Neural cell (in vitro differentiated cells): ENCODE measurements at regions not wholly inside any gene's neighbourhood (a gene's known extent, or its start where the extent isn't known, plus 50 kb on each side); places are given as distances from the start of the nearest gene placed in this dataset.

Experiments
- H2AFZ ChIP-seq: fragments of 200-600, 300-800 bp; sonication (generic), shearing (Covaris generic); 2 replicates; pipeline ENCODE4 v1.6.0; 2014; ENCODE audit warnings: low read depth, mild to moderate bottlenecking, antibody characterized with exemption, low read length, moderate library complexity
- H3F3A ChIP-seq: fragments of 200-600 bp; shearing (Covaris generic); 2 replicates; pipeline ENCODE4 v1.6.1; 2016; ENCODE audit warnings: mild to moderate bottlenecking, moderate library complexity, mixed read lengths, antibody characterized with exemption, low read length; ENCODE audit not compliant: insufficient read depth, poor library complexity, severe bottlenecking
- H3K27ac ChIP-seq: fragments of 200-600, 300-800 bp; sonication (generic), shearing (Covaris generic); 2 replicates; pipeline ENCODE4 v1.5.1; 2014; ENCODE audit warnings: mild to moderate bottlenecking, low read length, moderate library complexity
- H3K27me3 ChIP-seq: fragments of 300-800, 200-600 bp; sonication (generic), shearing (Covaris generic); 2 replicates; pipeline ENCODE4 v1.6.0; 2014; ENCODE audit warnings: mild to moderate bottlenecking, low read depth, low read length, moderate library complexity; ENCODE audit not compliant: insufficient read depth
- H3K36me3 ChIP-seq: fragments of 300-800, 200-600 bp; sonication (generic), shearing (Covaris generic); 2 replicates; pipeline ENCODE4 v1.5.1; 2014; ENCODE audit warnings: mild to moderate bottlenecking, antibody characterized with exemption, low read length, moderate library complexity; ENCODE audit not compliant: insufficient read depth
- H3K4me2 ChIP-seq: fragments of 300-800, 200-600 bp; sonication (generic), shearing (Covaris generic); 2 replicates; pipeline ENCODE4 v1.6.0; 2014; ENCODE audit warnings: mild to moderate bottlenecking, low read length
- H3K4me3 ChIP-seq: fragments of 300-800, 200-600 bp; sonication (generic), shearing (Covaris generic); 2 replicates; pipeline ENCODE4 v1.5.1; 2014; ENCODE audit warnings: mild to moderate bottlenecking, low read length, moderate library complexity
- H3K79me2 ChIP-seq: fragments of 200-600 bp; shearing (Covaris generic); replicated peaks from 2 replicates; pipeline ENCODE4 v1.6.0; 2014; ENCODE audit warnings: mild to moderate bottlenecking, low read length, moderate library complexity; ENCODE audit not compliant: insufficient read depth
- H3K9ac ChIP-seq: fragments of 300-800, 200-600 bp; sonication (generic), shearing (Covaris generic); 2 replicates; pipeline ENCODE4 v1.6.1; 2016; ENCODE audit warnings: mild to moderate bottlenecking, low read length, mixed read lengths
- H3K9me2 ChIP-seq: fragments of 200-600 bp; shearing (Covaris generic); 2 replicates; pipeline ENCODE4 v1.6.1; 2016; ENCODE audit warnings: mild to moderate bottlenecking, low read length, mixed read lengths; ENCODE audit not compliant: insufficient read depth
- H3K9me3 ChIP-seq: fragments of 200-600, 300-800 bp; sonication (generic), shearing (Covaris generic); 2 replicates; pipeline ENCODE4 v1.6.1; 2016; ENCODE audit warnings: mild to moderate bottlenecking, mixed run types, low read length, moderate library complexity, mixed read lengths
- H4K20me1 ChIP-seq: fragments of 200-600 bp; shearing (Covaris generic); 2 replicates; pipeline ENCODE4 v1.6.1; 2016; ENCODE audit warnings: mild to moderate bottlenecking, mixed run types; ENCODE audit not compliant: insufficient read depth
- EP300 ChIP-seq: fragments of 450-650 bp; conservative IDR thresholded peaks from 2 replicates; pipeline ENCODE4 v1.6.1; 2014; ENCODE audit warnings: antibody characterized with exemption, mild to moderate bottlenecking, moderate library complexity; ENCODE audit not compliant: poor library complexity, severe bottlenecking
- EZH2 ChIP-seq: fragments of 200-600, 300-800 bp; shearing (Covaris generic), sonication (generic); IDR thresholded peaks from 2 replicates; pipeline ENCODE4 v1.6.1; 2014; ENCODE audit warnings: antibody characterized with exemption, low read length, borderline replicate concordance, mild to moderate bottlenecking; ENCODE audit not compliant: insufficient read depth, poor library complexity, severe bottlenecking
- MXI1 ChIP-seq: fragments of 450-650 bp; conservative IDR thresholded peaks from 2 replicates; pipeline ENCODE4 v1.6.1; 2014; ENCODE audit warnings: antibody characterized with exemption, mild to moderate bottlenecking; ENCODE audit not compliant: poor library complexity, severe bottlenecking
- POLR2AphosphoS5 ChIP-seq: IDR thresholded peaks from 2 replicates; pipeline ENCODE4 v1.6.1; 2012
- RAD21 ChIP-seq: fragments of 450-650 bp; conservative IDR thresholded peaks from 2 replicates; pipeline ENCODE4 v1.6.1; 2014; ENCODE audit warnings: antibody characterized with exemption, mild to moderate bottlenecking, moderate library complexity
- SMC3 ChIP-seq: fragments of 450-650 bp; conservative IDR thresholded peaks from 2 replicates; pipeline ENCODE4 v1.6.1; 2014; ENCODE audit warnings: antibody characterized with exemption, mild to moderate bottlenecking, moderate library complexity; ENCODE audit not compliant: poor library complexity
- TAF1 ChIP-seq: IDR thresholded peaks from 2 replicates; pipeline ENCODE4 v1.6.1; 2012; ENCODE audit warnings: low read depth
- TF ChIP-seq, protein P1 (sequence below): fragments of 450-650 bp; IDR thresholded peaks from 2 replicates; pipeline ENCODE4 v1.5.1; 2014; ENCODE audit warnings: antibody characterized with exemption, mild to moderate bottlenecking, moderate library complexity; ENCODE audit not compliant: poor library complexity, severe bottlenecking
- TF ChIP-seq, protein P2 (sequence below): IDR thresholded peaks from 2 replicates; pipeline ENCODE4 v1.6.1; 2012; ENCODE audit warnings: borderline replicate concordance

DNA sequence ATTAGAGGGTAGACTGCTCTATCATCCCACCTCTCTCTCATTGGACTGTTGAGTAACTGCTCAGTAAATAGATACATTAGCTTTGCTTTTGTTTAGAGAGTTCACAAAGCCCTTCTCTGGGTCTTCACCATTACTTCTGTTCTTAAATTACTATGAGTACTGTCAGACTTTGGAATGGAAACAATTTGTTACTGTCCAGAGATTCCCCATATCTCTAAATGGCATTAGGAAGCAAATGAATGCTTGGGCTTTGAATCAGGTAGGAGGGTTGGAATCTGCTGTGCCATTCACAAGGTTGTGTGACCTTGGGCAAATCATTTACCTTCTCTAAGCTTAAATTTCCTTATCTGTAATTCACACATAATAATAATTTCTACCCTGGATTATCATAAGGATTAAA, 541.0 kb upstream of the FZD8 start:
- no peaks in the 10 kb centered on the region for H4K20me1 ChIP-seq
- H3K4me3 ChIP-seq, result no peak overlapping the region
- no peaks in the 10 kb centered on the region for H3K79me2 ChIP-seq
- H3K27me3 ChIP-seq, result no peaks in the 10 kb centered on the region
- TF ChIP-seq POLR2AphosphoS5 (no peak), RAD21 (no peak), TAF1 (no peak), MXI1 (no peak), EP300 (no peak), SMC3 (no peak), EZH2 (no peak)
- TF ChIP-seq, protein P1, sequence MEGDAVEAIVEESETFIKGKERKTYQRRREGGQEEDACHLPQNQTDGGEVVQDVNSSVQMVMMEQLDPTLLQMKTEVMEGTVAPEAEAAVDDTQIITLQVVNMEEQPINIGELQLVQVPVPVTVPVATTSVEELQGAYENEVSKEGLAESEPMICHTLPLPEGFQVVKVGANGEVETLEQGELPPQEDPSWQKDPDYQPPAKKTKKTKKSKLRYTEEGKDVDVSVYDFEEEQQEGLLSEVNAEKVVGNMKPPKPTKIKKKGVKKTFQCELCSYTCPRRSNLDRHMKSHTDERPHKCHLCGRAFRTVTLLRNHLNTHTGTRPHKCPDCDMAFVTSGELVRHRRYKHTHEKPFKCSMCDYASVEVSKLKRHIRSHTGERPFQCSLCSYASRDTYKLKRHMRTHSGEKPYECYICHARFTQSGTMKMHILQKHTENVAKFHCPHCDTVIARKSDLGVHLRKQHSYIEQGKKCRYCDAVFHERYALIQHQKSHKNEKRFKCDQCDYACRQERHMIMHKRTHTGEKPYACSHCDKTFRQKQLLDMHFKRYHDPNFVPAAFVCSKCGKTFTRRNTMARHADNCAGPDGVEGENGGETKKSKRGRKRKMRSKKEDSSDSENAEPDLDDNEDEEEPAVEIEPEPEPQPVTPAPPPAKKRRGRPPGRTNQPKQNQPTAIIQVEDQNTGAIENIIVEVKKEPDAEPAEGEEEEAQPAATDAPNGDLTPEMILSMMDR, result no peak
- TF ChIP-seq, protein P2, sequence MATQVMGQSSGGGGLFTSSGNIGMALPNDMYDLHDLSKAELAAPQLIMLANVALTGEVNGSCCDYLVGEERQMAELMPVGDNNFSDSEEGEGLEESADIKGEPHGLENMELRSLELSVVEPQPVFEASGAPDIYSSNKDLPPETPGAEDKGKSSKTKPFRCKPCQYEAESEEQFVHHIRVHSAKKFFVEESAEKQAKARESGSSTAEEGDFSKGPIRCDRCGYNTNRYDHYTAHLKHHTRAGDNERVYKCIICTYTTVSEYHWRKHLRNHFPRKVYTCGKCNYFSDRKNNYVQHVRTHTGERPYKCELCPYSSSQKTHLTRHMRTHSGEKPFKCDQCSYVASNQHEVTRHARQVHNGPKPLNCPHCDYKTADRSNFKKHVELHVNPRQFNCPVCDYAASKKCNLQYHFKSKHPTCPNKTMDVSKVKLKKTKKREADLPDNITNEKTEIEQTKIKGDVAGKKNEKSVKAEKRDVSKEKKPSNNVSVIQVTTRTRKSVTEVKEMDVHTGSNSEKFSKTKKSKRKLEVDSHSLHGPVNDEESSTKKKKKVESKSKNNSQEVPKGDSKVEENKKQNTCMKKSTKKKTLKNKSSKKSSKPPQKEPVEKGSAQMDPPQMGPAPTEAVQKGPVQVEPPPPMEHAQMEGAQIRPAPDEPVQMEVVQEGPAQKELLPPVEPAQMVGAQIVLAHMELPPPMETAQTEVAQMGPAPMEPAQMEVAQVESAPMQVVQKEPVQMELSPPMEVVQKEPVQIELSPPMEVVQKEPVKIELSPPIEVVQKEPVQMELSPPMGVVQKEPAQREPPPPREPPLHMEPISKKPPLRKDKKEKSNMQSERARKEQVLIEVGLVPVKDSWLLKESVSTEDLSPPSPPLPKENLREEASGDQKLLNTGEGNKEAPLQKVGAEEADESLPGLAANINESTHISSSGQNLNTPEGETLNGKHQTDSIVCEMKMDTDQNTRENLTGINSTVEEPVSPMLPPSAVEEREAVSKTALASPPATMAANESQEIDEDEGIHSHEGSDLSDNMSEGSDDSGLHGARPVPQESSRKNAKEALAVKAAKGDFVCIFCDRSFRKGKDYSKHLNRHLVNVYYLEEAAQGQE, result no peak
- no peak overlapping the region for H3K4me2 ChIP-seq
- H3K27ac ChIP-seq, result no peak overlapping the region
- H3F3A ChIP-seq, result no peaks in the 10 kb centered on the region
- no peak overlapping the region for H3K9ac ChIP-seq
- H3K9me2 ChIP-seq, result no peaks in the 10 kb centered on the region
- no peak overlapping the region for H2AFZ ChIP-seq
- no peaks in the 10 kb centered on the region for H3K36me3 ChIP-seq
- no peaks in the 10 kb centered on the region for H3K9me3 ChIP-seq

DNA sequence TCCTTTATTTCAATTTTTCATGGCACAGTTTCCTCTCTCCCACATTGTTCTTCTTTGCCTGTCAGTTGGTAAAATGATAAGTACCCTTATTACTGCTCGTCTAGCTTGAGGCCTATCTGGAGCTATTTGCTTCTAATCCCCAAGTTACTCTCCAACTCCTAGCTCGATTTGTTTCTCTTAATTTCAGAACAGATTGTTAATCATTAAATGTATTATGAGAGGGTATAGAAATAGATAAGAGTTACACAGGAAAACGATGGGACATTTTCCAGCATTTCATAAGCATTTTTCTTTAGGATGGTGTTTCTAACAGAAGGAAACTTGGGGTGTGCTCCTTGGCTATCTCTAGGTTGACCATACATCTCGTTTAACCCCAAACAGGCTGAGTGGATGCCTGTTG, 540.5 kb upstream of the FZD8 start:
- Histone ChIP-seq H3K9ac (no peak overlapping the region), H3K4me2 (no peak overlapping the region), H3K27ac (no peak overlapping the region), H3K4me3 (no peak overlapping the region), H3K9me3 (no peaks in the 10 kb centered on the region), H2AFZ (no peak overlapping the region), H3F3A (no peaks in the 10 kb centered on the region), H4K20me1 (no peaks in the 10 kb centered on the region), H3K79me2 (no peaks in the 10 kb centered on the region), H3K9me2 (no peaks in the 10 kb centered on the region), H3K27me3 (no peaks in the 10 kb centered on the region), H3K36me3 (no peaks in the 10 kb centered on the region)
- TF ChIP-seq TAF1, result no peak
- TF ChIP-seq, protein P1, result no peak
- TF ChIP-seq MXI1, result no peak
- TF ChIP-seq SMC3, result no peak
- TF ChIP-seq EP300, result no peak
- TF ChIP-seq RAD21, result no peak
- TF ChIP-seq EZH2, result no peak
- TF ChIP-seq, protein P2, result no peak
- TF ChIP-seq POLR2AphosphoS5, result no peak
